ENCODE measurements at regions not wholly inside any gene's neighbourhood (a gene's known extent, or its start where the extent isn't known, plus 50 kb on each side); places are given as distances from the start of the nearest gene placed in this dataset.

- DNase-seq (ENCODE audit: low read depth, low spot score) = no peak
- no peak overlapping the region for H3K4me3 ChIP-seq (ENCODE audit: low read depth, low read length)
- in situ Hi-C loops (cut with HindIII; ENCODE audit: low sequenced_read_pairs) = no loop called here
- TF ChIP-seq CTCF (IDR thresholded peaks at IDR 0.05; ENCODE audit: low read depth, low read length) = no peak
These were observed 50.7 kb upstream of the SCG2 start for GRCh38 chr2:223652902-223653301.

- TF ChIP-seq CTCF (IDR thresholded peaks at IDR 0.05; ENCODE audit: low read depth, low read length) = no peak
- no peak overlapping the region for H3K4me3 ChIP-seq (ENCODE audit: low read depth, low read length)
- DNase-seq (ENCODE audit: low read depth, low spot score) = no peak
- in situ Hi-C loops (cut with HindIII; ENCODE audit: low sequenced_read_pairs) = no loop called here
These were observed 50.0 kb upstream of the SCG2 start for GRCh38 chr2:223652122-223652521.

Data from astrocyte of the spinal cord (primary cell).